GM23338 (cell line): ENCODE measurements at regions not wholly inside any gene's neighbourhood (a gene's known extent, or its start where the extent isn't known, plus 50 kb on each side); places are given as distances from the start of the nearest gene placed in this dataset.
A peak's percentile ranks its signal among the peaks of the same experiment; 100 is the strongest.

Source experiments
- ATAC-seq: fragments of 200-7000 bp; cut with Tn5 transposase; 3 replicates; pipeline ENCODE4 v1.9.1; 2020
- DNase-seq: peaks from one replicate; pipeline ENCODE4 v3.0.0-alpha.2; 2015; ENCODE audit warnings: low spot score
- H2AFZ ChIP-seq: fragments of 200-600 bp; sonication (generic); 2 replicates; pipeline ENCODE4 v1.8.0; 2016; ENCODE audit warnings: antibody characterized with exemption, mild to moderate bottlenecking, moderate library complexity
- H3F3A ChIP-seq: fragments of 200-600 bp; sonication (generic); replicated peaks from 2 replicates; pipeline ENCODE4 v1.8.0; 2017; ENCODE audit warnings: antibody characterized with exemption, mixed run types, low read depth
- H3K27ac ChIP-seq: fragments of 200-600 bp; sonication (generic); 2 replicates; pipeline ENCODE4 v1.6.1; 2016; ENCODE audit warnings: low read depth
- H3K27me3 ChIP-seq: fragments of 200-600 bp; sonication (generic); 2 replicates; pipeline ENCODE4 v1.8.0; 2016; ENCODE audit warnings: mild to moderate bottlenecking, mixed run types, moderate library complexity; ENCODE audit not compliant: insufficient read depth
- H3K36me3 ChIP-seq: fragments of 200-600 bp; sonication (generic); 2 replicates; pipeline ENCODE4 v1.8.0; 2016; ENCODE audit warnings: mild to moderate bottlenecking; ENCODE audit not compliant: insufficient read depth
- H3K4me1 ChIP-seq: fragments of 200-600 bp; sonication (generic); 2 replicates; pipeline ENCODE4 v1.8.0; 2016; ENCODE audit warnings: mild to moderate bottlenecking, moderate library complexity; ENCODE audit not compliant: insufficient read depth
- H3K4me2 ChIP-seq: fragments of 200-600 bp; sonication (generic); 2 replicates; pipeline ENCODE4 v1.7.1; 2017; ENCODE audit warnings: mixed run types
- H3K4me3 ChIP-seq: fragments of 200-600 bp; sonication (generic); 2 replicates; pipeline ENCODE4 v1.6.1; 2016; ENCODE audit warnings: mixed run types
- H3K79me2 ChIP-seq: fragments of 200-600 bp; sonication (generic); replicated peaks from 2 replicates; pipeline ENCODE4 v1.8.0; 2017; ENCODE audit warnings: mild to moderate bottlenecking; ENCODE audit not compliant: insufficient read depth
- H3K9me2 ChIP-seq: fragments of 200-600 bp; sonication (generic); 2 replicates; pipeline ENCODE4 v1.8.0; 2017; ENCODE audit not compliant: insufficient read depth
- H4K20me1 ChIP-seq: fragments of 200-600 bp; sonication (generic); replicated peaks from 2 replicates; pipeline ENCODE4 v1.8.0; 2017; ENCODE audit warnings: mild to moderate bottlenecking; ENCODE audit not compliant: insufficient read depth
- H3K27ac Mint-ChIP-seq: 2 replicates; pipeline ENCODE4 v1.8.0; 2020; ENCODE audit warnings: inconsistent platforms, mild to moderate bottlenecking, moderate library complexity, mixed read lengths
- H3K27me3 Mint-ChIP-seq: 3 replicates; pipeline ENCODE4 v1.8.0; 2022; ENCODE audit warnings: low read depth, mild to moderate bottlenecking, moderate library complexity, mixed read lengths, inconsistent platforms; ENCODE audit not compliant: insufficient read depth, poor library complexity
- H3K36me3 Mint-ChIP-seq: 3 replicates; pipeline ENCODE4 v1.8.0; 2021; ENCODE audit warnings: low read depth, mild to moderate bottlenecking, inconsistent platforms, moderate library complexity, mixed read lengths
- H3K4me1 Mint-ChIP-seq: 3 replicates; pipeline ENCODE4 v1.8.0; 2020; ENCODE audit warnings: mild to moderate bottlenecking, inconsistent platforms, mixed read lengths
- H3K4me3 Mint-ChIP-seq: 3 replicates; pipeline ENCODE4 v1.8.0; 2021; ENCODE audit warnings: moderate library complexity, mild to moderate bottlenecking, inconsistent platforms, mixed read lengths
- H3K9me3 Mint-ChIP-seq: 3 replicates; pipeline ENCODE4 v1.8.0; 2020; ENCODE audit warnings: moderate library complexity, mild to moderate bottlenecking, inconsistent platforms, mixed read lengths
- CTCF ChIP-seq, 2 experiments: fragments of 200-600 bp in 1 of 2; sonication (generic) in 1 of 2; conservative IDR thresholded peaks; 2 replicates each; pipeline versions ENCODE4 v1.5.1 to v1.6.1; 2016 to 2017; ENCODE audit warnings: antibody characterized with exemption in 2 of 2, low read depth in 2 of 2, mild to moderate bottlenecking in 2 of 2, moderate library complexity in 1 of 2
- JUNB ChIP-seq: IDR thresholded peaks from one replicate; pipeline ENCODE4 v1.6.1; 2016; ENCODE audit warnings: antibody characterized with exemption; ENCODE audit not compliant: unreplicated experiment
- STAT1 ChIP-seq: IDR thresholded peaks from one replicate; pipeline ENCODE4 v1.6.1; 2016; ENCODE audit warnings: antibody characterized with exemption; ENCODE audit not compliant: unreplicated experiment
- ZNF114 ChIP-seq: fragments of 250-450 bp; sonication (Bioruptor Pico); IDR thresholded peaks from 2 replicates; pipeline ENCODE4 v1.5.0; 2020; ENCODE audit warnings: mild to moderate bottlenecking, moderate library complexity
- ZNF331 ChIP-seq: fragments of 250-450 bp; sonication (Bioruptor Pico); IDR thresholded peaks from 2 replicates; pipeline ENCODE4 v1.5.0; 2020; ENCODE audit warnings: low read depth, mild to moderate bottlenecking, moderate library complexity
- TF ChIP-seq, protein P1 (sequence below): IDR thresholded peaks from one replicate; pipeline ENCODE4 v1.6.1; 2018; ENCODE audit warnings: antibody characterized with exemption; ENCODE audit not compliant: unreplicated experiment
- TF ChIP-seq, protein P2 (sequence below): fragments of 250-450 bp; sonication (Bioruptor Pico); IDR thresholded peaks from 2 replicates; pipeline ENCODE4 v1.5.0; 2020; ENCODE audit warnings: mild to moderate bottlenecking, moderate library complexity

- Histone ChIP-seq H3K79me2 (no peaks in the 10 kb centered on the region), H3K27me3 (no peaks in the 10 kb centered on the region), H3K36me3 (no peaks in the 10 kb centered on the region), H3F3A (no peaks in the 10 kb centered on the region), H3K4me1 (no peaks in the 10 kb centered on the region), H3K27ac (no peak overlapping the region), H3K9me2 (peaks cover 13% of the 10 kb centered on the region), H3K4me3 (no peak overlapping the region), H3K4me2 (no peak overlapping the region), H4K20me1 (no peaks in the 10 kb centered on the region), H2AFZ (no peak overlapping the region)
- no peak for TF ChIP-seq JUNB
- TF ChIP-seq CTCF (conservative IDR thresholded peaks at IDR 0.05; ENCODE audit: low read depth in 2 of 2) = peak; percentile 64 to 73
- Mint-ChIP-seq H3K27ac (no peak overlapping the region), H3K9me3 (no peaks in the 10 kb centered on the region), H3K4me3 (no peak overlapping the region), H3K27me3 (no peaks in the 10 kb centered on the region), H3K4me1 (no peaks in the 10 kb centered on the region), H3K36me3 (no peaks in the 10 kb centered on the region)
- peak; percentile 76 for DNase-seq
- peak; percentile 78 for ATAC-seq
These were observed 108.4 kb upstream of the MAFB start for GRCh38 chr20:40797425-40797824.

DNA sequence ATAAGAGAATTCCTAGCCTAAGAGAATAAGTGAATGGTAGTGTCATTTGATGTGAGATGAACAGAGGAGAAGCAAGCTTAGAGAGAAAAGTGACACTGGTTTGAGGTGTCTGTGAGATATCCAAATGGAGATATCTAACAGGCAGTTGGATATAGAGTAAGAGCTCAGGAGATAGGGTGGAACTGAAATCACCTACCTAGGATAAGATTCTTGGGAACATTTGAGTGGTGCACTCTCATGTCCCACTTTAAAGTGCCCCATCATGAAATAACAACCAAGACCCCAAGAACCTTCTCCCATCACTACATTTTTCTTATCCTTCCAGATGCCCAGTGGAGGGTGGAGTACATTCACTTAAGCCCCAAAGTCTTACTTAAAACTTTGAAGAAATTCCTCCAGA, 109.0 kb upstream of the MAFB start:
- Histone ChIP-seq H3K27ac (no peak overlapping the region), H3K9me2 (peaks cover 14% of the 10 kb centered on the region), H2AFZ (no peak overlapping the region), H3K27me3 (no peaks in the 10 kb centered on the region), H3K4me2 (no peak overlapping the region), H3K79me2 (no peaks in the 10 kb centered on the region), H3F3A (no peaks in the 10 kb centered on the region), H3K4me3 (no peak overlapping the region), H3K36me3 (no peaks in the 10 kb centered on the region), H4K20me1 (no peaks in the 10 kb centered on the region), H3K4me1 (no peaks in the 10 kb centered on the region)
- TF ChIP-seq, protein P1, sequence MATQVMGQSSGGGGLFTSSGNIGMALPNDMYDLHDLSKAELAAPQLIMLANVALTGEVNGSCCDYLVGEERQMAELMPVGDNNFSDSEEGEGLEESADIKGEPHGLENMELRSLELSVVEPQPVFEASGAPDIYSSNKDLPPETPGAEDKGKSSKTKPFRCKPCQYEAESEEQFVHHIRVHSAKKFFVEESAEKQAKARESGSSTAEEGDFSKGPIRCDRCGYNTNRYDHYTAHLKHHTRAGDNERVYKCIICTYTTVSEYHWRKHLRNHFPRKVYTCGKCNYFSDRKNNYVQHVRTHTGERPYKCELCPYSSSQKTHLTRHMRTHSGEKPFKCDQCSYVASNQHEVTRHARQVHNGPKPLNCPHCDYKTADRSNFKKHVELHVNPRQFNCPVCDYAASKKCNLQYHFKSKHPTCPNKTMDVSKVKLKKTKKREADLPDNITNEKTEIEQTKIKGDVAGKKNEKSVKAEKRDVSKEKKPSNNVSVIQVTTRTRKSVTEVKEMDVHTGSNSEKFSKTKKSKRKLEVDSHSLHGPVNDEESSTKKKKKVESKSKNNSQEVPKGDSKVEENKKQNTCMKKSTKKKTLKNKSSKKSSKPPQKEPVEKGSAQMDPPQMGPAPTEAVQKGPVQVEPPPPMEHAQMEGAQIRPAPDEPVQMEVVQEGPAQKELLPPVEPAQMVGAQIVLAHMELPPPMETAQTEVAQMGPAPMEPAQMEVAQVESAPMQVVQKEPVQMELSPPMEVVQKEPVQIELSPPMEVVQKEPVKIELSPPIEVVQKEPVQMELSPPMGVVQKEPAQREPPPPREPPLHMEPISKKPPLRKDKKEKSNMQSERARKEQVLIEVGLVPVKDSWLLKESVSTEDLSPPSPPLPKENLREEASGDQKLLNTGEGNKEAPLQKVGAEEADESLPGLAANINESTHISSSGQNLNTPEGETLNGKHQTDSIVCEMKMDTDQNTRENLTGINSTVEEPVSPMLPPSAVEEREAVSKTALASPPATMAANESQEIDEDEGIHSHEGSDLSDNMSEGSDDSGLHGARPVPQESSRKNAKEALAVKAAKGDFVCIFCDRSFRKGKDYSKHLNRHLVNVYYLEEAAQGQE = no peak
- TF ChIP-seq, protein P2, sequence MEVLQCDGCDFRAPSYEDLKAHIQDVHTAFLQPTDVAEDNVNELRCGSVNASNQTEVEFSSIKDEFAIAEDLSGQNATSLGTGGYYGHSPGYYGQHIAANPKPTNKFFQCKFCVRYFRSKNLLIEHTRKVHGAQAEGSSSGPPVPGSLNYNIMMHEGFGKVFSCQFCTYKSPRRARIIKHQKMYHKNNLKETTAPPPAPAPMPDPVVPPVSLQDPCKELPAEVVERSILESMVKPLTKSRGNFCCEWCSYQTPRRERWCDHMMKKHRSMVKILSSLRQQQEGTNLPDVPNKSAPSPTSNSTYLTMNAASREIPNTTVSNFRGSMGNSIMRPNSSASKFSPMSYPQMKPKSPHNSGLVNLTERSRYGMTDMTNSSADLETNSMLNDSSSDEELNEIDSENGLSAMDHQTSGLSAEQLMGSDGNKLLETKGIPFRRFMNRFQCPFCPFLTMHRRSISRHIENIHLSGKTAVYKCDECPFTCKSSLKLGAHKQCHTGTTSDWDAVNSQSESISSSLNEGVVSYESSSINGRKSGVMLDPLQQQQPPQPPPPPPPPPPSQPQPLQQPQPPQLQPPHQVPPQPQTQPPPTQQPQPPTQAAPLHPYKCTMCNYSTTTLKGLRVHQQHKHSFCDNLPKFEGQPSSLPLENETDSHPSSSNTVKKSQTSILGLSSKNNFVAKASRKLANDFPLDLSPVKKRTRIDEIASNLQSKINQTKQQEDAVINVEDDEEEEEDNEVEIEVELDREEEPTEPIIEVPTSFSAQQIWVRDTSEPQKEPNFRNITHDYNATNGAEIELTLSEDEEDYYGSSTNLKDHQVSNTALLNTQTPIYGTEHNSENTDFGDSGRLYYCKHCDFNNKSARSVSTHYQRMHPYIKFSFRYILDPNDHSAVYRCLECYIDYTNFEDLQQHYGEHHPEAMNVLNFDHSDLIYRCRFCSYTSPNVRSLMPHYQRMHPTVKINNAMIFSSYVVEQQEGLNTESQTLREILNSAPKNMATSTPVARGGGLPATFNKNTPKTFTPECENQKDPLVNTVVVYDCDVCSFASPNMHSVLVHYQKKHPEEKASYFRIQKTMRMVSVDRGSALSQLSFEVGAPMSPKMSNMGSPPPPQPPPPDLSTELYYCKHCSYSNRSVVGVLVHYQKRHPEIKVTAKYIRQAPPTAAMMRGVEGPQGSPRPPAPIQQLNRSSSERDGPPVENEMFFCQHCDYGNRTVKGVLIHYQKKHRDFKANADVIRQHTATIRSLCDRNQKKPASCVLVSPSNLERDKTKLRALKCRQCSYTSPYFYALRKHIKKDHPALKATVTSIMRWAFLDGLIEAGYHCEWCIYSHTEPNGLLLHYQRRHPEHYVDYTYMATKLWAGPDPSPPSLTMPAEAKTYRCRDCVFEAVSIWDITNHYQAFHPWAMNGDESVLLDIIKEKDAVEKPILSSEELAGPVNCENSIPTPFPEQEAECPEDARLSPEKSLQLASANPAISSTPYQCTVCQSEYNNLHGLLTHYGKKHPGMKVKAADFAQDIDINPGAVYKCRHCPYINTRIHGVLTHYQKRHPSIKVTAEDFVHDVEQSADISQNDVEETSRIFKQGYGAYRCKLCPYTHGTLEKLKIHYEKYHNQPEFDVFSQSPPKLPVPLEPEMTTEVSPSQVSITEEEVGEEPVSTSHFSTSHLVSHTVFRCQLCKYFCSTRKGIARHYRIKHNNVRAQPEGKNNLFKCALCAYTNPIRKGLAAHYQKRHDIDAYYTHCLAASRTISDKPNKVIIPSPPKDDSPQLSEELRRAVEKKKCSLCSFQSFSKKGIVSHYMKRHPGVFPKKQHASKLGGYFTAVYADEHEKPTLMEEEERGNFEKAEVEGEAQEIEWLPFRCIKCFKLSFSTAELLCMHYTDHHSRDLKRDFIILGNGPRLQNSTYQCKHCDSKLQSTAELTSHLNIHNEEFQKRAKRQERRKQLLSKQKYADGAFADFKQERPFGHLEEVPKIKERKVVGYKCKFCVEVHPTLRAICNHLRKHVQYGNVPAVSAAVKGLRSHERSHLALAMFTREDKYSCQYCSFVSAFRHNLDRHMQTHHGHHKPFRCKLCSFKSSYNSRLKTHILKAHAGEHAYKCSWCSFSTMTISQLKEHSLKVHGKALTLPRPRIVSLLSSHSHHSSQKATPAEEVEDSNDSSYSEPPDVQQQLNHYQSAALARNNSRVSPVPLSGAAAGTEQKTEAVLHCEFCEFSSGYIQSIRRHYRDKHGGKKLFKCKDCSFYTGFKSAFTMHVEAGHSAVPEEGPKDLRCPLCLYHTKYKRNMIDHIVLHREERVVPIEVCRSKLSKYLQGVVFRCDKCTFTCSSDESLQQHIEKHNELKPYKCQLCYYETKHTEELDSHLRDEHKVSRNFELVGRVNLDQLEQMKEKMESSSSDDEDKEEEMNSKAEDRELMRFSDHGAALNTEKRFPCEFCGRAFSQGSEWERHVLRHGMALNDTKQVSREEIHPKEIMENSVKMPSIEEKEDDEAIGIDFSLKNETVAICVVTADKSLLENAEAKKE = no peak
- TF ChIP-seq STAT1 = no peak
- TF ChIP-seq JUNB = no peak
- no peak for TF ChIP-seq ZNF114 (CRISPR knock-in tag)
- TF ChIP-seq ZNF331 (CRISPR knock-in tag) = no peak
- ATAC-seq (no peak), DNase-seq (no peak)
- H3K4me1 Mint-ChIP-seq = no peaks in the 10 kb centered on the region
- H3K9me3 Mint-ChIP-seq = no peaks in the 10 kb centered on the region
- no peaks in the 10 kb centered on the region for H3K36me3 Mint-ChIP-seq
- no peak overlapping the region for H3K27ac Mint-ChIP-seq
- H3K27me3 Mint-ChIP-seq = no peaks in the 10 kb centered on the region
- H3K4me3 Mint-ChIP-seq = no peak overlapping the region
